Liver (tissue), 8 donors: ENCODE measurements at regions not wholly inside any gene's neighbourhood (a gene's known extent, or its start where the extent isn't known, plus 50 kb on each side); places are given as distances from the start of the nearest gene placed in this dataset.

Experiments used
- DNase-seq: peaks from one replicate; pipeline ENCODE4 v3.0.0-alpha.2; 2017; ENCODE audit warnings: low spot score
- H3K27ac ChIP-seq, 2 donors: one replicate each; pipeline ENCODE4 v1.7.0; 2013; ENCODE audit warnings: inconsistent platforms in 2 of 2, low read length in 2 of 2, control low read depth in 1 of 2, low read depth in 1 of 2, mild to moderate bottlenecking in 1 of 2
- H3K27me3 ChIP-seq, 4 donors: one replicate each; pipeline versions ENCODE4 v1.6.1 to v1.7.0; 2013; ENCODE audit warnings: low read length in 3 of 4, inconsistent platforms in 1 of 4, mild to moderate bottlenecking in 1 of 4, moderate library complexity in 1 of 4; ENCODE audit not compliant: control insufficient read depth in 4 of 4, insufficient read depth in 4 of 4
- H3K36me3 ChIP-seq, 4 donors: one replicate each; pipeline versions ENCODE4 v1.6.1 to v1.7.0; 2013; ENCODE audit warnings: low read length in 3 of 4, mild to moderate bottlenecking in 3 of 4, low read depth in 1 of 4, moderate library complexity in 1 of 4; ENCODE audit not compliant: control insufficient read depth in 4 of 4, insufficient read depth in 3 of 4
- H3K4me1 ChIP-seq, 4 donors: one replicate each; pipeline versions ENCODE4 v1.6.1 to v1.7.0; 2013; ENCODE audit warnings: low read length in 3 of 4, mild to moderate bottlenecking in 3 of 4, moderate library complexity in 1 of 4; ENCODE audit not compliant: control insufficient read depth in 4 of 4, insufficient read depth in 4 of 4
- H3K4me3 ChIP-seq, 3 donors: one replicate each; pipeline versions ENCODE4 v1.6.1 to v1.7.0; 2013; ENCODE audit warnings: low read length in 3 of 3, control low read depth in 1 of 3, low read depth in 1 of 3, mild to moderate bottlenecking in 1 of 3
- H3K9ac ChIP-seq, 2 donors: one replicate each; pipeline ENCODE4 v1.7.0; 2013; ENCODE audit warnings: low read length in 2 of 2, mild to moderate bottlenecking in 2 of 2, moderate library complexity in 2 of 2, control low read depth in 1 of 2, low read depth in 1 of 2
- H3K9me3 ChIP-seq, 4 donors: one replicate each; pipeline versions ENCODE4 v1.6.1 to v1.7.0; 2013; ENCODE audit warnings: low read length in 3 of 4; ENCODE audit not compliant: control insufficient read depth in 4 of 4
- EGR1 ChIP-seq, 2 donors: IDR thresholded peaks; 2 replicates each; pipeline ENCODE4 v1.6.1; 2016 to 2018; ENCODE audit warnings: antibody characterized with exemption in 2 of 2, low read depth in 2 of 2
- FOXA1 ChIP-seq: IDR thresholded peaks from 2 replicates; pipeline ENCODE4 v1.6.1; 2016; ENCODE audit warnings: antibody characterized with exemption
- FOXA2 ChIP-seq: IDR thresholded peaks from 2 replicates; pipeline ENCODE4 v1.6.1; 2016; ENCODE audit warnings: antibody characterized with exemption
- GABPA ChIP-seq, 2 donors: IDR thresholded peaks in 1 of 2; conservative IDR thresholded peaks in 1 of 2; 2 replicates each; pipeline ENCODE4 v1.6.1; 2016; ENCODE audit warnings: antibody characterized with exemption in 2 of 2, mild to moderate bottlenecking in 1 of 2, moderate library complexity in 1 of 2
- HNF4A ChIP-seq, 2 donors: conservative IDR thresholded peaks; 2 replicates each; pipeline ENCODE4 v1.6.1; 2016; ENCODE audit warnings: antibody characterized with exemption in 2 of 2, mild to moderate bottlenecking in 2 of 2
- HNF4G ChIP-seq: IDR thresholded peaks from 2 replicates; pipeline ENCODE4 v1.6.1; 2016; ENCODE audit warnings: antibody characterized with exemption
- JUND ChIP-seq, 2 donors: IDR thresholded peaks; 2 replicates each; pipeline ENCODE4 v1.6.1; 2016; ENCODE audit warnings: antibody characterized with exemption in 2 of 2
- NR2F2 ChIP-seq: IDR thresholded peaks from 2 replicates; pipeline ENCODE4 v1.6.1; 2016; ENCODE audit warnings: antibody characterized with exemption
- RXRA ChIP-seq, 2 donors: IDR thresholded peaks; 2 replicates each; pipeline ENCODE4 v1.6.1; 2017 to 2018; ENCODE audit warnings: antibody characterized with exemption in 2 of 2, mild to moderate bottlenecking in 1 of 2
- TAF1 ChIP-seq: conservative IDR thresholded peaks from 2 replicates; pipeline ENCODE4 v1.6.1; 2016; ENCODE audit warnings: antibody characterized with exemption, mild to moderate bottlenecking
- YY1 ChIP-seq: IDR thresholded peaks from 2 replicates; pipeline ENCODE4 v1.6.1; 2016; ENCODE audit warnings: antibody characterized with exemption, mild to moderate bottlenecking
- WGBS: extraction: QIAGEN DNeasy Blood & Tissue Kit; methylation state at CpG from one replicate; pipeline ENCODE4 v1.1.7; 2013; 5-methylcytosine and 5-hydroxymethylcytosine counted together
- TF ChIP-seq, protein P1 (sequence below): IDR thresholded peaks from 2 replicates; pipeline ENCODE4 v1.6.1; 2016; ENCODE audit warnings: antibody characterized with exemption
- TF ChIP-seq, protein P2 (sequence below): IDR thresholded peaks from 2 replicates; pipeline ENCODE4 v1.6.1; 2016; ENCODE audit warnings: antibody characterized with exemption
- TF ChIP-seq, protein P3 (sequence below): IDR thresholded peaks from 2 replicates; pipeline ENCODE4 v1.6.1; 2016; ENCODE audit warnings: antibody characterized with exemption, mild to moderate bottlenecking
- TF ChIP-seq, protein P4 (sequence below): fragments of 150-350 bp; IDR thresholded peaks from 2 replicates; pipeline ENCODE4 v1.5.1; 2017; ENCODE audit warnings: improper control_type of control experiment, low read depth, low read length; ENCODE audit not compliant: missing input control
- donor health status: healthy.
- donor health status: healthy.
- donor health status: healthy.
- donor health status: healthy.
- donor health status: healthy.

DNA sequence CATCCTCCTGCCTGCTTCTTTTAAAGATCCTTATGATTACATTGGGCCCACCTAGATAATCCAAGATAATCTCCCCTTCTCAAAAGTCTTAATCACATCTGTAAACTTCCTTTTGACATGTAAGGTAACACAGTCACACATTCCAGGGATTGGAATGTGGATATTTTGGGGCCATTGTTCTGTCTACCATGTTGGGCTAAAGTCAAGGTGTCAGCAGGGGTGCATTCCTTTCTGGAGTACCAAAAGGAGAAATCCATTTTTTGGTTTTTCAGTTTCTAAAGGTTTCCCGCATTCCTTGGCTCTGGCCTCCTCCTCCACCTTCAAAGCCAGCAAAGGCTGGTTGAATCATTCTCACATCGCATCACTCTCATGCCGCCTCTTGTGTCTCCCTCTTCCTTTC lies 197.6 kb upstream of the NFE2L3 start:
- Histone ChIP-seq H3K9me3 (no peaks in the 10 kb centered on the region), H3K27ac (no peak overlapping the region), H3K27me3 (no peaks in the 10 kb centered on the region), H3K36me3 (no peaks in the 10 kb centered on the region), H3K4me3 (no peak overlapping the region), H3K4me1 (peaks cover 0 to 16% (median 13%) of the 10 kb centered on the region in 4 donors), H3K9ac (no peak overlapping the region)
- TF ChIP-seq, protein P1, sequence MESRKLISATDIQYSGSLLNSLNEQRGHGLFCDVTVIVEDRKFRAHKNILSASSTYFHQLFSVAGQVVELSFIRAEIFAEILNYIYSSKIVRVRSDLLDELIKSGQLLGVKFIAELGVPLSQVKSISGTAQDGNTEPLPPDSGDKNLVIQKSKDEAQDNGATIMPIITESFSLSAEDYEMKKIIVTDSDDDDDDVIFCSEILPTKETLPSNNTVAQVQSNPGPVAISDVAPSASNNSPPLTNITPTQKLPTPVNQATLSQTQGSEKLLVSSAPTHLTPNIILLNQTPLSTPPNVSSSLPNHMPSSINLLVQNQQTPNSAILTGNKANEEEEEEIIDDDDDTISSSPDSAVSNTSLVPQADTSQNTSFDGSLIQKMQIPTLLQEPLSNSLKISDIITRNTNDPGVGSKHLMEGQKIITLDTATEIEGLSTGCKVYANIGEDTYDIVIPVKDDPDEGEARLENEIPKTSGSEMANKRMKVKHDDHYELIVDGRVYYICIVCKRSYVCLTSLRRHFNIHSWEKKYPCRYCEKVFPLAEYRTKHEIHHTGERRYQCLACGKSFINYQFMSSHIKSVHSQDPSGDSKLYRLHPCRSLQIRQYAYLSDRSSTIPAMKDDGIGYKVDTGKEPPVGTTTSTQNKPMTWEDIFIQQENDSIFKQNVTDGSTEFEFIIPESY = no peak
- TF ChIP-seq, protein P2, sequence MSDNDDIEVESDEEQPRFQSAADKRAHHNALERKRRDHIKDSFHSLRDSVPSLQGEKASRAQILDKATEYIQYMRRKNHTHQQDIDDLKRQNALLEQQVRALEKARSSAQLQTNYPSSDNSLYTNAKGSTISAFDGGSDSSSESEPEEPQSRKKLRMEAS = no peak
- no peak for TF ChIP-seq GABPA (IDR thresholded peaks at IDR 0.05 in 1 of 2, conservative IDR thresholded peaks at IDR 0.05 in 1 of 2)
- TF ChIP-seq YY1 = no peak
- TF ChIP-seq RXRA (IDR thresholded peaks at IDR 0.05) = no peak
- TF ChIP-seq, protein P3, sequence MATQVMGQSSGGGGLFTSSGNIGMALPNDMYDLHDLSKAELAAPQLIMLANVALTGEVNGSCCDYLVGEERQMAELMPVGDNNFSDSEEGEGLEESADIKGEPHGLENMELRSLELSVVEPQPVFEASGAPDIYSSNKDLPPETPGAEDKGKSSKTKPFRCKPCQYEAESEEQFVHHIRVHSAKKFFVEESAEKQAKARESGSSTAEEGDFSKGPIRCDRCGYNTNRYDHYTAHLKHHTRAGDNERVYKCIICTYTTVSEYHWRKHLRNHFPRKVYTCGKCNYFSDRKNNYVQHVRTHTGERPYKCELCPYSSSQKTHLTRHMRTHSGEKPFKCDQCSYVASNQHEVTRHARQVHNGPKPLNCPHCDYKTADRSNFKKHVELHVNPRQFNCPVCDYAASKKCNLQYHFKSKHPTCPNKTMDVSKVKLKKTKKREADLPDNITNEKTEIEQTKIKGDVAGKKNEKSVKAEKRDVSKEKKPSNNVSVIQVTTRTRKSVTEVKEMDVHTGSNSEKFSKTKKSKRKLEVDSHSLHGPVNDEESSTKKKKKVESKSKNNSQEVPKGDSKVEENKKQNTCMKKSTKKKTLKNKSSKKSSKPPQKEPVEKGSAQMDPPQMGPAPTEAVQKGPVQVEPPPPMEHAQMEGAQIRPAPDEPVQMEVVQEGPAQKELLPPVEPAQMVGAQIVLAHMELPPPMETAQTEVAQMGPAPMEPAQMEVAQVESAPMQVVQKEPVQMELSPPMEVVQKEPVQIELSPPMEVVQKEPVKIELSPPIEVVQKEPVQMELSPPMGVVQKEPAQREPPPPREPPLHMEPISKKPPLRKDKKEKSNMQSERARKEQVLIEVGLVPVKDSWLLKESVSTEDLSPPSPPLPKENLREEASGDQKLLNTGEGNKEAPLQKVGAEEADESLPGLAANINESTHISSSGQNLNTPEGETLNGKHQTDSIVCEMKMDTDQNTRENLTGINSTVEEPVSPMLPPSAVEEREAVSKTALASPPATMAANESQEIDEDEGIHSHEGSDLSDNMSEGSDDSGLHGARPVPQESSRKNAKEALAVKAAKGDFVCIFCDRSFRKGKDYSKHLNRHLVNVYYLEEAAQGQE = no peak
- no peak for TF ChIP-seq HNF4A (conservative IDR thresholded peaks at IDR 0.05)
- TF ChIP-seq JUND (IDR thresholded peaks at IDR 0.05) = no peak
- TF ChIP-seq FOXA2 = no peak
- no peak for TF ChIP-seq HNF4G
- no peak for TF ChIP-seq EGR1 (IDR thresholded peaks at IDR 0.05; ENCODE audit: low read depth in 2 of 2)
- no peak for DNase-seq
- WGBS = over 99% methylated on average over 3 of the region's 3 CpGs

DNA sequence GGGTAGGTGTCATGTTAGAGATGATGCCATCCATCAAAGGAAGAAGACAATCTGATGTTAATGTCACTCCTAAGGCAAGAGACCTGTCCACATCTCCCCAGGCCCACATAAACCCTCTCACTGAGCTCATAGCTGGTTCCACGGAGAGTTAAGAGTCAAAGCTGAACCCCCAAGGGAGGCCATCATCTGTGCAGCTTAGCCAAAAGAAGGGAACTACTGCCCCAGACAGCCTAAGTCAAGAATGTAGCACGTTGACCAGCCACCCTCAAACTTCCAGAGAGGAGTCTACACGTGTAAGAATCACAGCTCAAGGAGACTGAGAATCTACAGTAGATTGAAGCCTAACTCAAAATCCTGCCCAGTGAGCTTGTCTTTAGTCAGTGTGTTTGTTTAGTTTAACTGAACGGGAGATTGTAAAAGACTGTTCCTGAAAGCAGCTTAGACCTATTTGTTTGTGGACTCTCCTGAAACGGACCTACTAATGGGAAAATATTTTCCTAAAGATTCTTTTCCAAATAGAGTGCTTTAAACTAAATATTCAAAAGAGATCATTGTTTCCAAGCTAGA lies 192.7 kb upstream of the NFE2L3 start:
- Histone ChIP-seq H3K27ac (no peak overlapping the region), H3K4me3 (no peak overlapping the region), H3K4me1 (peaks cover 1 to 2% (median 2%) of the 10 kb centered on the region in 4 donors), H3K36me3 (no peaks in the 10 kb centered on the region), H3K9ac (no peak overlapping the region), H3K27me3 (no peaks in the 10 kb centered on the region), H3K9me3 (no peaks in the 10 kb centered on the region)
- WGBS = 45% methylated on average over 5 of the region's 5 CpGs
- no peak for DNase-seq
- TF ChIP-seq, protein P4, sequence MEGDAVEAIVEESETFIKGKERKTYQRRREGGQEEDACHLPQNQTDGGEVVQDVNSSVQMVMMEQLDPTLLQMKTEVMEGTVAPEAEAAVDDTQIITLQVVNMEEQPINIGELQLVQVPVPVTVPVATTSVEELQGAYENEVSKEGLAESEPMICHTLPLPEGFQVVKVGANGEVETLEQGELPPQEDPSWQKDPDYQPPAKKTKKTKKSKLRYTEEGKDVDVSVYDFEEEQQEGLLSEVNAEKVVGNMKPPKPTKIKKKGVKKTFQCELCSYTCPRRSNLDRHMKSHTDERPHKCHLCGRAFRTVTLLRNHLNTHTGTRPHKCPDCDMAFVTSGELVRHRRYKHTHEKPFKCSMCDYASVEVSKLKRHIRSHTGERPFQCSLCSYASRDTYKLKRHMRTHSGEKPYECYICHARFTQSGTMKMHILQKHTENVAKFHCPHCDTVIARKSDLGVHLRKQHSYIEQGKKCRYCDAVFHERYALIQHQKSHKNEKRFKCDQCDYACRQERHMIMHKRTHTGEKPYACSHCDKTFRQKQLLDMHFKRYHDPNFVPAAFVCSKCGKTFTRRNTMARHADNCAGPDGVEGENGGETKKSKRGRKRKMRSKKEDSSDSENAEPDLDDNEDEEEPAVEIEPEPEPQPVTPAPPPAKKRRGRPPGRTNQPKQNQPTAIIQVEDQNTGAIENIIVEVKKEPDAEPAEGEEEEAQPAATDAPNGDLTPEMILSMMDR = no peak
- TF ChIP-seq FOXA1 (no peak), TAF1 (no peak), NR2F2 (no peak), GABPA (IDR thresholded peaks at IDR 0.05 in 1 of 2, conservative IDR thresholded peaks at IDR 0.05 in 1 of 2) (no peak), HNF4G (no peak)
